Vagina (tissue), 2 donors: ENCODE measurements at regions not wholly inside any gene's neighbourhood (a gene's known extent, or its start where the extent isn't known, plus 50 kb on each side); places are given as distances from the start of the nearest gene placed in this dataset.

Experiments used
- POLR2A ChIP-seq, 2 donors: fragments of 450-650 bp; IDR thresholded peaks; one replicate each; pipeline ENCODE4 v1.6.1; 2017; ENCODE audit warnings: antibody characterized with exemption in 2 of 2, mild to moderate bottlenecking in 2 of 2, moderate library complexity in 2 of 2
- POLR2AphosphoS5 ChIP-seq, 2 donors: sonication (generic); formaldehyde crosslinking; IDR thresholded peaks; one replicate each; pipeline ENCODE4 v1.9.0; 2017; ENCODE audit warnings: antibody characterized with exemption in 2 of 2, mild to moderate bottlenecking in 2 of 2, low read depth in 1 of 2; ENCODE audit not compliant: insufficient read depth in 1 of 2
- TF ChIP-seq, protein P1 (sequence below), 3 experiments: fragments of 450-650 bp in 2 of 3; fragments of 200-600 bp in 1 of 3; sonication (generic) in 1 of 3; IDR thresholded peaks; one replicate each; pipeline ENCODE4 v1.5.1; 2017 to 2019; ENCODE audit warnings: antibody characterized with exemption in 3 of 3, mild to moderate bottlenecking in 2 of 3, moderate library complexity in 2 of 3

GRCh38 chr12:31872831-31873604 is 86.2 kb upstream of the RESF1 start:
- TF ChIP-seq, protein P1, sequence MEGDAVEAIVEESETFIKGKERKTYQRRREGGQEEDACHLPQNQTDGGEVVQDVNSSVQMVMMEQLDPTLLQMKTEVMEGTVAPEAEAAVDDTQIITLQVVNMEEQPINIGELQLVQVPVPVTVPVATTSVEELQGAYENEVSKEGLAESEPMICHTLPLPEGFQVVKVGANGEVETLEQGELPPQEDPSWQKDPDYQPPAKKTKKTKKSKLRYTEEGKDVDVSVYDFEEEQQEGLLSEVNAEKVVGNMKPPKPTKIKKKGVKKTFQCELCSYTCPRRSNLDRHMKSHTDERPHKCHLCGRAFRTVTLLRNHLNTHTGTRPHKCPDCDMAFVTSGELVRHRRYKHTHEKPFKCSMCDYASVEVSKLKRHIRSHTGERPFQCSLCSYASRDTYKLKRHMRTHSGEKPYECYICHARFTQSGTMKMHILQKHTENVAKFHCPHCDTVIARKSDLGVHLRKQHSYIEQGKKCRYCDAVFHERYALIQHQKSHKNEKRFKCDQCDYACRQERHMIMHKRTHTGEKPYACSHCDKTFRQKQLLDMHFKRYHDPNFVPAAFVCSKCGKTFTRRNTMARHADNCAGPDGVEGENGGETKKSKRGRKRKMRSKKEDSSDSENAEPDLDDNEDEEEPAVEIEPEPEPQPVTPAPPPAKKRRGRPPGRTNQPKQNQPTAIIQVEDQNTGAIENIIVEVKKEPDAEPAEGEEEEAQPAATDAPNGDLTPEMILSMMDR (IDR thresholded peaks at IDR 0.05): no peak
- TF ChIP-seq POLR2A (IDR thresholded peaks at IDR 0.05) (no peak), POLR2AphosphoS5 (IDR thresholded peaks at IDR 0.05; ENCODE audit: insufficient read depth in 1 of 2, low read depth in 1 of 2) (no peak)
